Liver (tissue), 8 donors: ENCODE measurements at regions not wholly inside any gene's neighbourhood (a gene's known extent, or its start where the extent isn't known, plus 50 kb on each side); places are given as distances from the start of the nearest gene placed in this dataset.

Experiments
- DNase-seq: peaks from one replicate; pipeline ENCODE4 v3.0.0-alpha.2; 2017; ENCODE audit warnings: low spot score
- H3K27ac ChIP-seq, 2 donors: one replicate each; pipeline ENCODE4 v1.7.0; 2013; ENCODE audit warnings: inconsistent platforms in 2 of 2, low read length in 2 of 2, control low read depth in 1 of 2, low read depth in 1 of 2, mild to moderate bottlenecking in 1 of 2
- H3K27me3 ChIP-seq, 4 donors: one replicate each; pipeline versions ENCODE4 v1.6.1 to v1.7.0; 2013; ENCODE audit warnings: low read length in 3 of 4, inconsistent platforms in 1 of 4, mild to moderate bottlenecking in 1 of 4, moderate library complexity in 1 of 4; ENCODE audit not compliant: control insufficient read depth in 4 of 4, insufficient read depth in 4 of 4
- H3K36me3 ChIP-seq, 4 donors: one replicate each; pipeline versions ENCODE4 v1.6.1 to v1.7.0; 2013; ENCODE audit warnings: low read length in 3 of 4, mild to moderate bottlenecking in 3 of 4, low read depth in 1 of 4, moderate library complexity in 1 of 4; ENCODE audit not compliant: control insufficient read depth in 4 of 4, insufficient read depth in 3 of 4
- H3K4me1 ChIP-seq, 4 donors: one replicate each; pipeline versions ENCODE4 v1.6.1 to v1.7.0; 2013; ENCODE audit warnings: low read length in 3 of 4, mild to moderate bottlenecking in 3 of 4, moderate library complexity in 1 of 4; ENCODE audit not compliant: control insufficient read depth in 4 of 4, insufficient read depth in 4 of 4
- H3K4me3 ChIP-seq, 3 donors: one replicate each; pipeline versions ENCODE4 v1.6.1 to v1.7.0; 2013; ENCODE audit warnings: low read length in 3 of 3, control low read depth in 1 of 3, low read depth in 1 of 3, mild to moderate bottlenecking in 1 of 3
- H3K9ac ChIP-seq, 2 donors: one replicate each; pipeline ENCODE4 v1.7.0; 2013; ENCODE audit warnings: low read length in 2 of 2, mild to moderate bottlenecking in 2 of 2, moderate library complexity in 2 of 2, control low read depth in 1 of 2, low read depth in 1 of 2
- H3K9me3 ChIP-seq, 4 donors: one replicate each; pipeline versions ENCODE4 v1.6.1 to v1.7.0; 2013; ENCODE audit warnings: low read length in 3 of 4; ENCODE audit not compliant: control insufficient read depth in 4 of 4
- EGR1 ChIP-seq, 2 donors: IDR thresholded peaks; 2 replicates each; pipeline ENCODE4 v1.6.1; 2016 to 2018; ENCODE audit warnings: antibody characterized with exemption in 2 of 2, low read depth in 2 of 2
- FOXA1 ChIP-seq: IDR thresholded peaks from 2 replicates; pipeline ENCODE4 v1.6.1; 2016; ENCODE audit warnings: antibody characterized with exemption
- FOXA2 ChIP-seq: IDR thresholded peaks from 2 replicates; pipeline ENCODE4 v1.6.1; 2016; ENCODE audit warnings: antibody characterized with exemption
- GABPA ChIP-seq, 2 donors: IDR thresholded peaks in 1 of 2; conservative IDR thresholded peaks in 1 of 2; 2 replicates each; pipeline ENCODE4 v1.6.1; 2016; ENCODE audit warnings: antibody characterized with exemption in 2 of 2, mild to moderate bottlenecking in 1 of 2, moderate library complexity in 1 of 2
- HNF4A ChIP-seq, 2 donors: conservative IDR thresholded peaks; 2 replicates each; pipeline ENCODE4 v1.6.1; 2016; ENCODE audit warnings: antibody characterized with exemption in 2 of 2, mild to moderate bottlenecking in 2 of 2
- HNF4G ChIP-seq: IDR thresholded peaks from 2 replicates; pipeline ENCODE4 v1.6.1; 2016; ENCODE audit warnings: antibody characterized with exemption
- JUND ChIP-seq, 2 donors: IDR thresholded peaks; 2 replicates each; pipeline ENCODE4 v1.6.1; 2016; ENCODE audit warnings: antibody characterized with exemption in 2 of 2
- MAX ChIP-seq: IDR thresholded peaks from 2 replicates; pipeline ENCODE4 v1.6.1; 2016; ENCODE audit warnings: antibody characterized with exemption
- NR2F2 ChIP-seq: IDR thresholded peaks from 2 replicates; pipeline ENCODE4 v1.6.1; 2016; ENCODE audit warnings: antibody characterized with exemption
- RAD21 ChIP-seq, 2 donors: IDR thresholded peaks; 2 replicates each; pipeline ENCODE4 v1.6.1; 2016; ENCODE audit warnings: antibody characterized with exemption in 2 of 2, mild to moderate bottlenecking in 2 of 2
- REST ChIP-seq: IDR thresholded peaks from 2 replicates; pipeline ENCODE4 v1.6.1; 2016; ENCODE audit warnings: antibody characterized with exemption, mild to moderate bottlenecking
- RXRA ChIP-seq, 2 donors: IDR thresholded peaks; 2 replicates each; pipeline ENCODE4 v1.6.1; 2017 to 2018; ENCODE audit warnings: antibody characterized with exemption in 2 of 2, mild to moderate bottlenecking in 1 of 2
- SP1 ChIP-seq: IDR thresholded peaks from 2 replicates; pipeline ENCODE4 v1.6.1; 2018; ENCODE audit warnings: antibody characterized with exemption, mild to moderate bottlenecking
- TAF1 ChIP-seq: conservative IDR thresholded peaks from 2 replicates; pipeline ENCODE4 v1.6.1; 2016; ENCODE audit warnings: antibody characterized with exemption, mild to moderate bottlenecking
- YY1 ChIP-seq: IDR thresholded peaks from 2 replicates; pipeline ENCODE4 v1.6.1; 2016; ENCODE audit warnings: antibody characterized with exemption, mild to moderate bottlenecking
- ZBTB33 ChIP-seq: IDR thresholded peaks from 2 replicates; pipeline ENCODE4 v1.6.1; 2016; ENCODE audit warnings: antibody characterized with exemption
- whole genome bisulfite sequencing: extraction: QIAGEN DNeasy Blood & Tissue Kit; methylation state at CpG from one replicate; pipeline ENCODE4 v1.1.7; 2013; 5-methylcytosine and 5-hydroxymethylcytosine counted together
- TF ChIP-seq, protein P1 (sequence below): IDR thresholded peaks from 2 replicates; pipeline ENCODE4 v1.6.1; 2016; ENCODE audit warnings: antibody characterized with exemption
- TF ChIP-seq, protein P2 (sequence below): fragments of 150-350 bp; IDR thresholded peaks from 2 replicates; pipeline ENCODE4 v1.5.1; 2017; ENCODE audit warnings: improper control_type of control experiment, low read depth, low read length; ENCODE audit not compliant: missing input control
- donor health status: healthy.
- donor health status: healthy.
- donor health status: healthy.
- donor health status: healthy.
- donor health status: healthy.

DNA sequence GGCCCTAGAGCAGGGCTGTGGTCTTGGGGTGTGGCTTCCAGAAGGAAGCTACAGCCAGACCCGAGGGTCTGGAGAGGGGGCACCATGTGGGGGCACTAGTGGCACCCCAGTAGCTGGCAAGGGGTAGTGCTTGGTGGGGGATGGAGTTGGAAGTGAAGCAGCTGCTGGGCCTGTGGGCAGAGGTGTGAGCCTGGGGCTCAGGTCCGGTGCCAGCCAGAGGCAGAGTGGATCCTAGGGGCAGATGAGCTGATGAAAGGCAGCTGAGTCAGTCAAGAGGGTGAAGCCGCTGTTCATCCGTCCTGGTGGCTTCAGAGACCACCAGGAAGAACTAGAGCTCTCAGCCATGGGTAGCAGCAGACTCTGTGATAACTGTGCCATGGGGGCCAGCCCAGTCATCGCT, 172.6 kb downstream of the TBC1D2B start:
- no peak overlapping the region for H3K27ac ChIP-seq
- no peaks in the 10 kb centered on the region for H3K27me3 ChIP-seq
- no peak overlapping the region for H3K9ac ChIP-seq
- no peak overlapping the region for H3K4me3 ChIP-seq
- no peaks in the 10 kb centered on the region for H3K4me1 ChIP-seq
- TF ChIP-seq, protein P1, sequence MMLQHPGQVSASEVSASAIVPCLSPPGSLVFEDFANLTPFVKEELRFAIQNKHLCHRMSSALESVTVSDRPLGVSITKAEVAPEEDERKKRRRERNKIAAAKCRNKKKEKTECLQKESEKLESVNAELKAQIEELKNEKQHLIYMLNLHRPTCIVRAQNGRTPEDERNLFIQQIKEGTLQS, result no peak
- no peak for TF ChIP-seq FOXA2
- no peak for TF ChIP-seq RAD21 (IDR thresholded peaks at IDR 0.05)
- TF ChIP-seq HNF4A (conservative IDR thresholded peaks at IDR 0.05), result no peak
- no peak for TF ChIP-seq GABPA (IDR thresholded peaks at IDR 0.05 in 1 of 2, conservative IDR thresholded peaks at IDR 0.05 in 1 of 2)
- no peak for TF ChIP-seq ZBTB33
- no peak for TF ChIP-seq JUND (IDR thresholded peaks at IDR 0.05)
- TF ChIP-seq MAX, result no peak
- TF ChIP-seq HNF4G, result no peak
- TF ChIP-seq NR2F2, result no peak
- TF ChIP-seq TAF1, result no peak
- TF ChIP-seq EGR1 (IDR thresholded peaks at IDR 0.05; ENCODE audit: low read depth in 2 of 2), result no peak
- TF ChIP-seq YY1, result no peak
- no peak for TF ChIP-seq FOXA1
- TF ChIP-seq REST, result no peak
- TF ChIP-seq, protein P2, sequence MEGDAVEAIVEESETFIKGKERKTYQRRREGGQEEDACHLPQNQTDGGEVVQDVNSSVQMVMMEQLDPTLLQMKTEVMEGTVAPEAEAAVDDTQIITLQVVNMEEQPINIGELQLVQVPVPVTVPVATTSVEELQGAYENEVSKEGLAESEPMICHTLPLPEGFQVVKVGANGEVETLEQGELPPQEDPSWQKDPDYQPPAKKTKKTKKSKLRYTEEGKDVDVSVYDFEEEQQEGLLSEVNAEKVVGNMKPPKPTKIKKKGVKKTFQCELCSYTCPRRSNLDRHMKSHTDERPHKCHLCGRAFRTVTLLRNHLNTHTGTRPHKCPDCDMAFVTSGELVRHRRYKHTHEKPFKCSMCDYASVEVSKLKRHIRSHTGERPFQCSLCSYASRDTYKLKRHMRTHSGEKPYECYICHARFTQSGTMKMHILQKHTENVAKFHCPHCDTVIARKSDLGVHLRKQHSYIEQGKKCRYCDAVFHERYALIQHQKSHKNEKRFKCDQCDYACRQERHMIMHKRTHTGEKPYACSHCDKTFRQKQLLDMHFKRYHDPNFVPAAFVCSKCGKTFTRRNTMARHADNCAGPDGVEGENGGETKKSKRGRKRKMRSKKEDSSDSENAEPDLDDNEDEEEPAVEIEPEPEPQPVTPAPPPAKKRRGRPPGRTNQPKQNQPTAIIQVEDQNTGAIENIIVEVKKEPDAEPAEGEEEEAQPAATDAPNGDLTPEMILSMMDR, result no peak
- DNase-seq, result no peak
- H3K9me3 ChIP-seq, result no peaks in the 10 kb centered on the region
- 77% methylated on average over 5 of the region's 5 CpGs for WGBS
- no peaks in the 10 kb centered on the region for H3K36me3 ChIP-seq

DNA sequence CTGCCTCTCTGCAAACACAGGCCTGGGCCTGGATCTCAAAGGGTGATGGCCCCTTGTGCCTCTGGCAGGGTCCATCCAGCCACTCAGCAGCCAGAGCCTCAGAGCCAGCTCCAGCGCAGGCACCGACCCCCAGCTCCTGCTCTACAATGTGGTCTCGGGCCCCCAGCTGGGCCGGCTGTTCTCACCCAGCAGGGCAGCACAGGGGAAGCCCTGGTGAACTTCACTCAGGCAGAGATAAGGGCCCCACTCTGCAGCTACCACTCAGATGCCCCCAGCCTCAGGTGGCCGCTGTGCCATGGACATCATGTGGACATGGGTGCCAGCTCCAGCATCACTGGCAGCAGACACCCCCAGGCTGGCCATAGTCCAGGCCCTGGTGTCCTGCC, 173.1 kb downstream of the TBC1D2B start:
- Histone ChIP-seq H3K4me1 (no peaks in the 10 kb centered on the region), H3K4me3 (no peak overlapping the region), H3K9me3 (no peaks in the 10 kb centered on the region), H3K9ac (no peak overlapping the region), H3K27ac (no peak overlapping the region), H3K27me3 (no peaks in the 10 kb centered on the region), H3K36me3 (no peaks in the 10 kb centered on the region)
- 79% methylated on average over 5 of the region's 5 CpGs for WGBS
- DNase-seq, result no peak
- TF ChIP-seq RAD21 (IDR thresholded peaks at IDR 0.05), result no peak
- TF ChIP-seq YY1, result no peak
- TF ChIP-seq FOXA1, result no peak
- no peak for TF ChIP-seq REST
- no peak for TF ChIP-seq HNF4A (conservative IDR thresholded peaks at IDR 0.05)
- no peak for TF ChIP-seq JUND (IDR thresholded peaks at IDR 0.05)
- TF ChIP-seq SP1, result no peak
- no peak for TF ChIP-seq GABPA (IDR thresholded peaks at IDR 0.05 in 1 of 2, conservative IDR thresholded peaks at IDR 0.05 in 1 of 2)
- TF ChIP-seq FOXA2, result no peak
- TF ChIP-seq RXRA (IDR thresholded peaks at IDR 0.05), result no peak
- TF ChIP-seq MAX, result no peak
- TF ChIP-seq, protein P2, result no peak
- no peak for TF ChIP-seq EGR1 (IDR thresholded peaks at IDR 0.05; ENCODE audit: low read depth in 2 of 2)
- no peak for TF ChIP-seq HNF4G
